GM12878 (cell line): ENCODE measurements at regions not wholly inside any gene's neighbourhood (a gene's known extent, or its start where the extent isn't known, plus 50 kb on each side); places are given as distances from the start of the nearest gene placed in this dataset.

Source experiments
- CEBPZ ChIP-seq: fragments of 150-350 bp; IDR thresholded peaks from 2 replicates; pipeline ENCODE4 v1.6.1; 2016; ENCODE audit warnings: low read depth, low read length
- CHD1 ChIP-seq: IDR thresholded peaks from 2 replicates; pipeline ENCODE4 v1.6.1; 2012; ENCODE audit warnings: low read depth, low read length, improper control_type of control experiment
- FOXK2 ChIP-seq: fragments of 450-650 bp; IDR thresholded peaks from 2 replicates; pipeline ENCODE4 v1.6.1; 2017; ENCODE audit warnings: mild to moderate bottlenecking, moderate library complexity
- MTA3 ChIP-seq: IDR thresholded peaks from 2 replicates; pipeline ENCODE4 v1.6.1; 2012; ENCODE audit warnings: low read length, inconsistent platforms, borderline replicate concordance
- MXI1 ChIP-seq: fragments of 150-350 bp; IDR thresholded peaks from 2 replicates; pipeline ENCODE4 v1.6.1; 2011; ENCODE audit warnings: low read depth, mild to moderate bottlenecking, inconsistent platforms, low read length, improper control_type of control experiment
- REST ChIP-seq: IDR thresholded peaks from 2 replicates; pipeline ENCODE4 v1.6.1; 2012; ENCODE audit warnings: mild to moderate bottlenecking, low read depth, low read length
- ZBTB11 ChIP-seq: fragments of 450-650 bp; formaldehyde crosslinking; IDR thresholded peaks from 2 replicates; pipeline ENCODE4 v1.5.0; 2022; ENCODE audit warnings: mild to moderate bottlenecking, missing genetic modification characterization
- ZNF592 ChIP-seq: fragments of 450-650 bp; IDR thresholded peaks from 2 replicates; pipeline ENCODE4 v1.6.1; 2017; ENCODE audit warnings: mild to moderate bottlenecking, moderate library complexity

GRCh38 chr5:9919306-9920030 lies 289.3 kb upstream of the TAS2R1 start (continued):
- TF ChIP-seq MXI1 (no peak), REST (no peak), ZBTB11 (CRISPR knock-in tag) (no peak), CEBPZ (no peak), FOXK2 (no peak), MTA3 (no peak), CHD1 (no peak), ZNF592 (no peak)
